GM06990 (cell line): ENCODE measurements at regions not wholly inside any gene's neighbourhood (a gene's known extent, or its start where the extent isn't known, plus 50 kb on each side); places are given as distances from the start of the nearest gene placed in this dataset.

Experiments used
- DNase-seq: peaks from one replicate; pipeline ENCODE4 v3.0.0-alpha.2; 2011; ENCODE audit not compliant: insufficient read length; ENCODE audit errors: extremely low read depth
- H3K27me3 ChIP-seq: replicated peaks from 2 replicates; pipeline ENCODE4 v1.6.0; 2011; ENCODE audit warnings: low read length; ENCODE audit not compliant: control insufficient read depth, insufficient read depth
- H3K36me3 ChIP-seq: 2 replicates; pipeline ENCODE4 v1.5.1; 2011; ENCODE audit warnings: low read length; ENCODE audit not compliant: control insufficient read depth, insufficient read depth
- H3K4me3 ChIP-seq: replicated peaks from 2 replicates; pipeline ENCODE4 v1.5.1; 2011; ENCODE audit warnings: low read depth, mild to moderate bottlenecking, control low read depth, low read length
- CTCF ChIP-seq: IDR thresholded peaks from 2 replicates; pipeline ENCODE4 v1.5.1; 2011; ENCODE audit warnings: low read length, control low read depth, mild to moderate bottlenecking, inconsistent platforms; ENCODE audit not compliant: insufficient read depth, poor library complexity, severe bottlenecking

GRCh38 chr20:40765814-40766480, 76.9 kb upstream of the MAFB start:
- no peak for DNase-seq
- Histone ChIP-seq H3K27me3 (peaks cover 2% of the 10 kb centered on the region; the same call in 1 of the 2 replicates), H3K36me3 (no peaks in the 10 kb centered on the region), H3K4me3 (no peak overlapping the region)
- TF ChIP-seq CTCF: no peak

- H3K4me3 ChIP-seq: no peak overlapping the region
- no peaks in the 10 kb centered on the region for H3K36me3 ChIP-seq
- no peak for TF ChIP-seq CTCF
- no peak for DNase-seq
- peaks cover 2% of the 10 kb centered on the region; the same call in 1 of the 2 replicates for H3K27me3 ChIP-seq
Observed at GRCh38 chr20:40766790-40767614, 78.0 kb upstream of the MAFB start.

GRCh38 chr20:40767615-40767924, 78.5 kb upstream of the MAFB start:
- no peak for TF ChIP-seq CTCF

GRCh38 chr20:40768105-40768504, 79.1 kb upstream of the MAFB start:
- Histone ChIP-seq H3K27me3 (peaks cover 2% of the 10 kb centered on the region; the same call in 1 of the 2 replicates), H3K36me3 (no peaks in the 10 kb centered on the region), H3K4me3 (no peak overlapping the region)
- TF ChIP-seq CTCF: no peak
- no peak for DNase-seq

More at GRCh38 chr20:40767615-40767924, 78.5 kb upstream of the MAFB start:
- Histone ChIP-seq H3K36me3 (no peaks in the 10 kb centered on the region), H3K4me3 (no peak overlapping the region), H3K27me3 (peaks cover 2% of the 10 kb centered on the region; the same call in 1 of the 2 replicates)
- DNase-seq: no peak

GRCh38 chr20:40769677-40770285, 80.7 kb upstream of the MAFB start:
- H3K4me3 ChIP-seq: no peak overlapping the region
- no peaks in the 10 kb centered on the region for H3K27me3 ChIP-seq
- no peak for TF ChIP-seq CTCF
- DNase-seq: no peak
- H3K36me3 ChIP-seq: no peaks in the 10 kb centered on the region
